ENCODE measurements at regions not wholly inside any gene's neighbourhood (a gene's known extent, or its start where the extent isn't known, plus 50 kb on each side); places are given as distances from the start of the nearest gene placed in this dataset.

DNA sequence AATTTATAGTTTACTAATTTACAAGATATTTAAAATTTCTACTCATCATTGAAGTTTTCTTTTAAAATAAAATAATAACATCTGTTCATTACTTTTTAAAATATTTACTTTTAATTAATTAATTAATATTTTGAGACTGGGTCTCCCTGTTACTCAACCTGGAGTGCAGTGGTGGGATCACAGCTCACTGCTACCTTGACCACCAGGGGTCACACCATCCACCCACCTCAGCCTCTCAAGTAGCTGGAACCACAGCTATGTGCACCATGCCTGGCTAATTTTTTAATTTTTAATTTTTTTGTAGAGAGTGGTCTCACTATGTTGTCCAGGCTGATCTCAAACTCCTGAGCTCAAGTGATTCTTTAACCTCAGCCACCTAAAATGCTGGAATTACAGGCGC is 1013.6 kb downstream of the CDH9 start:
- 100% methylated on average over 1 of the region's 1 CpG for WGBS (ENCODE audit: insufficient coverage)
- H3K27ac ChIP-seq (ENCODE audit: low read length): no peak overlapping the region
- H3K36me3 ChIP-seq (ENCODE audit: control insufficient read depth, insufficient read depth, low read length): no peaks in the 10 kb centered on the region
- no peak for ATAC-seq
- no peaks in the 10 kb centered on the region for H3K4me1 Mint-ChIP-seq
- H3K4me3 Mint-ChIP-seq: no peak overlapping the region
- no peaks in the 10 kb centered on the region for H3K27me3 Mint-ChIP-seq (ENCODE audit: low read depth in 2 of 2)
- H3K9me3 ChIP-seq (ENCODE audit: control insufficient read depth, insufficient read depth, low read length): no peaks in the 10 kb centered on the region
- no peak overlapping the region for H3K27ac Mint-ChIP-seq
- TF ChIP-seq, protein P1, sequence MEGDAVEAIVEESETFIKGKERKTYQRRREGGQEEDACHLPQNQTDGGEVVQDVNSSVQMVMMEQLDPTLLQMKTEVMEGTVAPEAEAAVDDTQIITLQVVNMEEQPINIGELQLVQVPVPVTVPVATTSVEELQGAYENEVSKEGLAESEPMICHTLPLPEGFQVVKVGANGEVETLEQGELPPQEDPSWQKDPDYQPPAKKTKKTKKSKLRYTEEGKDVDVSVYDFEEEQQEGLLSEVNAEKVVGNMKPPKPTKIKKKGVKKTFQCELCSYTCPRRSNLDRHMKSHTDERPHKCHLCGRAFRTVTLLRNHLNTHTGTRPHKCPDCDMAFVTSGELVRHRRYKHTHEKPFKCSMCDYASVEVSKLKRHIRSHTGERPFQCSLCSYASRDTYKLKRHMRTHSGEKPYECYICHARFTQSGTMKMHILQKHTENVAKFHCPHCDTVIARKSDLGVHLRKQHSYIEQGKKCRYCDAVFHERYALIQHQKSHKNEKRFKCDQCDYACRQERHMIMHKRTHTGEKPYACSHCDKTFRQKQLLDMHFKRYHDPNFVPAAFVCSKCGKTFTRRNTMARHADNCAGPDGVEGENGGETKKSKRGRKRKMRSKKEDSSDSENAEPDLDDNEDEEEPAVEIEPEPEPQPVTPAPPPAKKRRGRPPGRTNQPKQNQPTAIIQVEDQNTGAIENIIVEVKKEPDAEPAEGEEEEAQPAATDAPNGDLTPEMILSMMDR (IDR thresholded peaks at IDR 0.05): no peak
- intact Hi-C loops (cut with micrococcal nuclease): no loop called here
- no peak overlapping the region for H3K4me3 ChIP-seq (ENCODE audit: low read length)
- no peaks in the 10 kb centered on the region for H3K4me1 ChIP-seq (ENCODE audit: control insufficient read depth, insufficient read depth, low read length)
- no peaks in the 10 kb centered on the region for H3K27me3 ChIP-seq (ENCODE audit: control insufficient read depth, insufficient read depth, low read length)
- DNase-seq: no peak
- H3K9me3 Mint-ChIP-seq: peaks cover 2 to 5% of the 10 kb centered on the region in 2 donors
- no peaks in the 10 kb centered on the region for H3K36me3 Mint-ChIP-seq

DNA sequence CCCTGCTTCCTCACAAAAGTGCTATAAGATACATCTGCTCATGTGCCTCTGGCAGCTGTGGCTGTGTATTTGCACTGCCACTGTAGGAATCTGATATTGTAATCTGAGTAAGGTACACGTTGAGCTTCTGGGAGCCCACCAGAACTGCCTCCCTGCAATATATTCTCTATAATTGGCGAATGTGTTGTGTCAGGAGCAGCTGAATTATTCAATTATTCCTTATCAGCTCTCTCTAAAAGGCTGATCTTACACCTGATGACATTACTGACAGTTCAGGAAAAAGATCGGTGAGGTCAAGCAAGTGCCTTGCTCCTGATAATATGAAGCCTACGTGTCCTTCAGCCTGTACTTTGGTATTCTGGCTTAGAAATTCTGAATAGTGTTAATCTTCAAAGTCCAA is 1015.0 kb downstream of the CDH9 start:
- no peaks in the 10 kb centered on the region for H3K27me3 Mint-ChIP-seq (ENCODE audit: low read depth in 2 of 2)
- Histone ChIP-seq H3K4me1 (ENCODE audit: control insufficient read depth, insufficient read depth, low read length) (no peaks in the 10 kb centered on the region), H3K4me3 (ENCODE audit: low read length) (no peak overlapping the region), H3K36me3 (ENCODE audit: control insufficient read depth, insufficient read depth, low read length) (no peaks in the 10 kb centered on the region), H3K9me3 (ENCODE audit: control insufficient read depth, insufficient read depth, low read length) (no peaks in the 10 kb centered on the region), H3K27me3 (ENCODE audit: control insufficient read depth, insufficient read depth, low read length) (no peaks in the 10 kb centered on the region), H3K27ac (ENCODE audit: low read length) (no peak overlapping the region)
- no peak overlapping the region for H3K4me3 Mint-ChIP-seq
- intact Hi-C loops (cut with micrococcal nuclease): no loop called here
- ATAC-seq: no peak
- no peak for DNase-seq
- no peaks in the 10 kb centered on the region for H3K4me1 Mint-ChIP-seq
- 85% methylated on average over 4 of the region's 4 CpGs for WGBS (ENCODE audit: insufficient coverage)
- no peaks in the 10 kb centered on the region for H3K36me3 Mint-ChIP-seq
- peaks cover 2 to 9% of the 10 kb centered on the region in 2 donors for H3K9me3 Mint-ChIP-seq
- no peak overlapping the region for H3K27ac Mint-ChIP-seq
- TF ChIP-seq, protein P1 (IDR thresholded peaks at IDR 0.05): no peak

DNA sequence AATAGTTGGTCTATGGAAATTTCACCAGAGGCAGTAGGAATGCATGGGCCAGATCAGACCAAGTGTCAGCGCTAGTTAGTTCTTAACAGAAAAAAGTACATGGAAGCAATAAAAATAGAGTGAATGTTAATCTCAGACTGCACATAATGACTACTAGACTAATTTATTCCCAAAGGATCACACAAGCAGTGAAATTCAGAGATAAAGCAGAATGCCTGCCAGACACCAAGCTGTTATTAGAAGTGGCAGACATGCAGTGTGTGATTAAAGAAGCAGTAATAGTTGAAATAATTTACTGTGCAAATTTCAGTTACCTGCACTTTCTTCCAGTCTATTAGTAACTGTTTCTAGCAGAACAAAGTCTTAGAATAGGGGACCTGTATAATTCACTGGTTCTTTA is 1024.2 kb downstream of the CDH9 start:
- H3K9me3 ChIP-seq (ENCODE audit: control insufficient read depth, insufficient read depth, low read length): peaks cover 3% of the 10 kb centered on the region
- TF ChIP-seq, protein P1 (IDR thresholded peaks at IDR 0.05): no peak
- Mint-ChIP-seq H3K36me3 (peaks cover 7% of the 10 kb centered on the region), H3K27ac (no peak overlapping the region), H3K4me1 (no peaks in the 10 kb centered on the region), H3K9me3 (peaks cover 13 to 24% of the 10 kb centered on the region in 2 donors), H3K4me3 (no peak overlapping the region), H3K27me3 (ENCODE audit: low read depth in 2 of 2) (no peaks in the 10 kb centered on the region)
- no peak overlapping the region for H3K4me3 ChIP-seq (ENCODE audit: low read length)
- intact Hi-C loops (cut with micrococcal nuclease): no loop called here
- no peaks in the 10 kb centered on the region for H3K4me1 ChIP-seq (ENCODE audit: control insufficient read depth, insufficient read depth, low read length)
- ATAC-seq: no peak
- no peak for DNase-seq
- H3K36me3 ChIP-seq (ENCODE audit: control insufficient read depth, insufficient read depth, low read length): no peaks in the 10 kb centered on the region
- no peak overlapping the region for H3K27ac ChIP-seq (ENCODE audit: low read length)
- 88% methylated on average over 1 of the region's 1 CpG for WGBS (ENCODE audit: insufficient coverage)
- H3K27me3 ChIP-seq (ENCODE audit: control insufficient read depth, insufficient read depth, low read length): no peaks in the 10 kb centered on the region

DNA sequence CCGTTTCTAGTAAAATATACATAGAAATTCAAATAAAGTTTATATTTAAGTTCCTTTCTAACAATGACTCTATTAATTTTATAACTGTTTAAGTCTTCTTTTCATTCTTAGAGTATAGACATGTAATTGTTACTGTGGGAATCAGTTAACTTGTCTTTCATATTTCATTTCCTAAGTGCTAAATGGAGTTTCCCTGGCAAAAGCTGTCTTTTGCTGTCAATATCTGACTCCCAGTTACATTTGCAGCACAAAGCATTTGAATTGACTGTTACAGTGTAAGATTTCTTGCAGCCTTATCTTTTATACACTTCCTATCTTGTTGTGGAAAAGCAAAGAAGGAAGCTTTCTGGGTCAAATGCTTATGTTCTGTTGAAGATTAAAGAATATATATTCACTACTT is 1026.3 kb downstream of the CDH9 start:
- Histone ChIP-seq H3K27me3 (ENCODE audit: control insufficient read depth, insufficient read depth, low read length) (no peaks in the 10 kb centered on the region), H3K4me3 (ENCODE audit: low read length) (no peak overlapping the region), H3K36me3 (ENCODE audit: control insufficient read depth, insufficient read depth, low read length) (no peaks in the 10 kb centered on the region), H3K27ac (ENCODE audit: low read length) (no peak overlapping the region), H3K9me3 (ENCODE audit: control insufficient read depth, insufficient read depth, low read length) (peaks cover 3% of the 10 kb centered on the region), H3K4me1 (ENCODE audit: control insufficient read depth, insufficient read depth, low read length) (no peaks in the 10 kb centered on the region)
- no peak for DNase-seq
- peaks cover 11 to 13% of the 10 kb centered on the region in 2 donors for H3K9me3 Mint-ChIP-seq
- WGBS (ENCODE audit: insufficient coverage): no CpG with 5 or more reads among the region's 1 CpG
- peaks cover 13% of the 10 kb centered on the region for H3K36me3 Mint-ChIP-seq
- no peaks in the 10 kb centered on the region for H3K4me1 Mint-ChIP-seq
- no peak for ATAC-seq
- H3K27ac Mint-ChIP-seq: no peak overlapping the region
- H3K4me3 Mint-ChIP-seq: no peak overlapping the region
- no peaks in the 10 kb centered on the region for H3K27me3 Mint-ChIP-seq (ENCODE audit: low read depth in 2 of 2)
- intact Hi-C loops (cut with micrococcal nuclease): no loop called here
- TF ChIP-seq, protein P1 (IDR thresholded peaks at IDR 0.05): no peak
